K562 (cell line): ENCODE measurements at regions not wholly inside any gene's neighbourhood (a gene's known extent, or its start where the extent isn't known, plus 50 kb on each side); places are given as distances from the start of the nearest gene placed in this dataset.

Experiments
- ATAC-seq: fragments of 200-7000 bp; cut with Tn5 transposase; 3 replicates; pipeline ENCODE4 v1.9.1; 2020; ENCODE audit warnings: moderate library complexity
- BruUV-seq: library from RNA; stranded (reverse); fragments of 400-500 nt; replicated peaks from 2 replicates; lab custom pipeline; 2021; lab: Mats Ljungman, UMichigan
- CTCF ChIA-PET: fragments of 300-600 bp; formaldehyde crosslinking; extraction: SDS; loops from one replicate; lab custom pipeline; 2021; ENCODE audit warnings: low intra/inter-chr PET ratio; lab: Yijun Ruan, JAX
- POLR2A ChIA-PET: fragments of 300-600, 350-650 bp; sonication (Branson Sonifier 250); formaldehyde crosslinking; extraction: SDS; loops from one replicate; lab custom pipeline; 2021; ENCODE audit warnings: antibody characterized with exemption, inconsistent platforms; lab: Yijun Ruan, JAX
- DNase-seq, 4 experiments: peaks; one replicate each; pipeline versions ENCODE4 v3.0.0 to v3.0.0-alpha.2; 2011 to 2018; ENCODE audit warnings: low spot score in 3 of 4, mixed read lengths in 3 of 4; ENCODE audit errors: extremely low read depth in 1 of 4
- FAIRE-seq: peaks from 2 replicates; lab custom pipeline; 2011; peaks lifted over from hg19 to GRCh38; lab: Jason Lieb, UNC
- H2AFZ ChIP-seq: 2 replicates; pipeline ENCODE4 v1.6.0; 2011; ENCODE audit warnings: low read depth, low read length, control low read depth, inconsistent platforms
- H3K27ac ChIP-seq: fragments of 200-600 bp; 3 replicates; pipeline ENCODE4 v1.8.0; 2011; ENCODE audit warnings: low read depth, mild to moderate bottlenecking, control low read depth, inconsistent platforms, low read length, moderate library complexity, mixed read lengths; ENCODE audit errors: extremely low read depth
- H3K27me3 ChIP-seq, 2 experiments: fragments of 300-600 bp in 1 of 2; 2 replicates in 1 of 2; 3 replicates in 1 of 2; pipeline versions ENCODE4 v1.6.0 to v1.8.0; 2011; ENCODE audit warnings: inconsistent platforms in 2 of 2, low read length in 2 of 2, mild to moderate bottlenecking in 1 of 2, mixed read lengths in 1 of 2, moderate library complexity in 1 of 2; ENCODE audit not compliant: control insufficient read depth in 2 of 2, insufficient read depth in 2 of 2
- H3K36me3 ChIP-seq: fragments of 300-600 bp; 3 replicates; pipeline ENCODE4 v1.8.0; 2011; ENCODE audit warnings: mild to moderate bottlenecking, low read length, inconsistent platforms; ENCODE audit not compliant: control insufficient read depth, insufficient read depth
- H3K4me1 ChIP-seq, 2 experiments: fragments of 200-600 bp in 1 of 2; replicated peaks in 1 of 2; 2 replicates in 1 of 2; 3 replicates in 1 of 2; pipeline versions ENCODE4 v1.5.1 to v1.8.0; 2011; ENCODE audit warnings: inconsistent platforms in 2 of 2, low read length in 2 of 2, mild to moderate bottlenecking in 1 of 2, mixed read lengths in 1 of 2, moderate library complexity in 1 of 2; ENCODE audit not compliant: control insufficient read depth in 2 of 2, insufficient read depth in 2 of 2
- H3K4me2 ChIP-seq: 2 replicates; pipeline ENCODE4 v1.6.1; 2011; ENCODE audit warnings: low read length, control low read depth, inconsistent platforms, mixed read lengths; ENCODE audit not compliant: insufficient read depth
- H3K4me3 ChIP-seq: fragments of 200-600 bp; sonication (generic), shearing (Covaris generic); 2 replicates; pipeline ENCODE4 v1.5.1; 2016; ENCODE audit warnings: control low read depth, inconsistent platforms
- H3K79me2 ChIP-seq: fragments of 200-600 bp; 3 replicates; pipeline ENCODE4 v1.8.0; 2011; ENCODE audit warnings: low read length, inconsistent platforms; ENCODE audit not compliant: control insufficient read depth, insufficient read depth
- H3K9ac ChIP-seq, 2 experiments: 2 replicates each; pipeline versions ENCODE4 v1.6.0 to v1.6.1; 2011; ENCODE audit warnings: low read depth in 2 of 2, low read length in 2 of 2, control low read depth in 1 of 2, inconsistent platforms in 1 of 2, mild to moderate bottlenecking in 1 of 2, mixed read lengths in 1 of 2; ENCODE audit not compliant: insufficient read depth in 1 of 2
- H3K9me1 ChIP-seq: one replicate; pipeline ENCODE4 v1.6.0; 2011; ENCODE audit warnings: inconsistent platforms, mild to moderate bottlenecking, low read length, moderate library complexity; ENCODE audit not compliant: control insufficient read depth, insufficient read depth
- H3K9me3 ChIP-seq: replicated peaks from 2 replicates; pipeline ENCODE4 v1.5.1; 2011; ENCODE audit warnings: low read depth, low read length, inconsistent platforms; ENCODE audit not compliant: control insufficient read depth, insufficient read depth
- H4K20me1 ChIP-seq: replicated peaks from 2 replicates; pipeline ENCODE4 v1.6.1; 2011; ENCODE audit warnings: low read length, inconsistent platforms, mixed read lengths; ENCODE audit not compliant: control insufficient read depth, insufficient read depth
- ATF7 ChIP-seq: fragments of 450-650 bp; IDR thresholded peaks from 2 replicates; pipeline ENCODE4 v1.7.1; 2014; ENCODE audit warnings: mild to moderate bottlenecking, moderate library complexity
- CREB1 ChIP-seq, 2 experiments: sonication (generic) in 1 of 2; formaldehyde crosslinking in 1 of 2; IDR thresholded peaks; 2 replicates each; pipeline versions ENCODE4 v1.6.1 to v1.8.0; 2012 to 2022; ENCODE audit warnings: inconsistent platforms in 1 of 2, mild to moderate bottlenecking in 1 of 2, missing genetic modification reagents in 1 of 2, moderate library complexity in 1 of 2
- FOXA3 ChIP-seq, 2 experiments: fragments of 450-650 bp in 1 of 2; sonication (generic) in 1 of 2; formaldehyde crosslinking; IDR thresholded peaks in 1 of 2; conservative IDR thresholded peaks in 1 of 2; 2 replicates each; pipeline versions ENCODE4 v1.4.0 to v1.8.0; 2020 to 2022; ENCODE audit warnings: mild to moderate bottlenecking in 2 of 2, missing genetic modification reagents in 1 of 2
- GATA2 ChIP-seq: sonication (generic); formaldehyde crosslinking; IDR thresholded peaks from 2 replicates; pipeline ENCODE4 v1.4.0; 2020; ENCODE audit warnings: mild to moderate bottlenecking, missing genetic modification reagents
- HDGF ChIP-seq: fragments of 450-650 bp; IDR thresholded peaks from 2 replicates; pipeline ENCODE4 v1.6.1; 2016
- HNRNPL ChIP-seq: fragments of 200-400 bp; formaldehyde crosslinking; IDR thresholded peaks from 2 replicates; pipeline ENCODE4 v1.6.1; 2017; ENCODE audit warnings: low read depth, mild to moderate bottlenecking, low read length
- KLF10 ChIP-seq: fragments of 250-450 bp; sonication (Bioruptor Pico); IDR thresholded peaks from 2 replicates; pipeline ENCODE4 v1.6.1; 2021; ENCODE audit warnings: matching md5 sums
- PHF8 ChIP-seq: fragments of 200-600 bp; sonication (generic); IDR thresholded peaks from 2 replicates; pipeline ENCODE4 v1.6.1; 2012; ENCODE audit warnings: mixed run types, mild to moderate bottlenecking, inconsistent platforms, low read length, moderate library complexity, borderline replicate concordance
- ZEB2 ChIP-seq: fragments of 450-650 bp; IDR thresholded peaks from 2 replicates; pipeline ENCODE4 v1.6.1; 2016
- ZNF134 ChIP-seq: fragments of 250-450 bp; sonication (Bioruptor Pico); conservative IDR thresholded peaks from 2 replicates; pipeline ENCODE4 v1.4.0; 2020
- ZNF347 ChIP-seq: fragments of 450-650 bp; formaldehyde crosslinking; IDR thresholded peaks from 2 replicates; pipeline ENCODE4 v1.4.0; 2020; ENCODE audit warnings: low read depth, mild to moderate bottlenecking, moderate library complexity
- WGBS: fragments of 100-300 bp; shearing (Covaris generic); methylation state at CpG from one replicate; pipeline ENCODE4 v1.1.6; 2016; ENCODE audit warnings: low coverage, mixed read lengths; ENCODE audit not compliant: insufficient coverage; ENCODE audit errors: missing lambda C conversion rate; 5-methylcytosine and 5-hydroxymethylcytosine counted together
- in situ Hi-C: fragments of 300-500 bp; cut with MboI; formaldehyde crosslinking; loops from 4 replicates; pipeline ENCODE4 v1.15.0; 2018; ENCODE audit warnings: inconsistent platforms, mixed read lengths
- intact Hi-C: fragments of 100-400 bp; cut with micrococcal nuclease; formaldehyde crosslinking; loops from 2 replicates; pipeline ENCODE4 v1.14.2; 2022

DNA sequence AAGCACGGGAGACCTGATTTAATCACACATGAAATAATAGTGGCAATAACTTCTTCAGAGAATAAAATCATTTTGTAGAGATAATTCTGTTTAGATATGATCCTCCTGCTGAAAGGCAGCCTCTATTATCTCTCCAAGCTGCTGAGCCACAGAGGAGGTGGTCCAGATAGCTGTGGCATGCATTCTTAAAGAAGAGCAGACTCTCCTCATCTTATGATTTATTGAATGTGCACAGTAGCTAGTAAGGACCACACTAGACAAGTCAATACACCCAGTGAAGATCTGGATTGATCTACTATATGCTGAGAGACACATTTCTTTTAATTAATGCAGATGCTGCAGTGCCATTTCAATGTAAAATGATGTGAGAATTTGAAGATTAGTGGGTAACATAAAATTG lies 552.9 kb upstream of the ANO3 start:
- in situ Hi-C loops (no loop called here), intact Hi-C loops (no loop called here)
- Histone ChIP-seq H4K20me1 (no peaks in the 10 kb centered on the region), H3K79me2 (no peaks in the 10 kb centered on the region), H3K9ac (no peak overlapping the region), H3K36me3 (no peaks in the 10 kb centered on the region), H2AFZ (no peak overlapping the region), H3K9me1 (no peaks in the 10 kb centered on the region), H3K9me3 (no peaks in the 10 kb centered on the region; the same call in 1 of the 2 replicates), H3K27me3 (no peaks in the 10 kb centered on the region), H3K4me3 (no peak overlapping the region), H3K27ac (no peak overlapping the region), H3K4me2 (no peak overlapping the region), H3K4me1 (no peaks in the 10 kb centered on the region)
- TF ChIP-seq ZNF134 = no peak
- no peak for TF ChIP-seq FOXA3 (CRISPR knock-in tag; conservative IDR thresholded peaks at IDR 0.05 in 1 of 2, IDR thresholded peaks at IDR 0.05 in 1 of 2)
- no peak for TF ChIP-seq CREB1 (IDR thresholded peaks at IDR 0.05)
- no peak for TF ChIP-seq CREB1 (CRISPR knock-in tag; IDR thresholded peaks at IDR 0.05)
- no peak for TF ChIP-seq ZEB2
- no peak for TF ChIP-seq PHF8
- TF ChIP-seq HDGF = no peak
- TF ChIP-seq ATF7 = no peak
- TF ChIP-seq HNRNPL = no peak
- no peak for TF ChIP-seq ZNF347 (CRISPR knock-in tag)
- no peak for TF ChIP-seq GATA2 (CRISPR knock-in tag)
- no peak for TF ChIP-seq KLF10
- BruUV-seq = no TSS peak
- ChIA-PET POLR2A (no interaction called here), CTCF (no interaction called here)
- 0% methylated on average over 1 of the region's 1 CpG for WGBS
- no peak for ATAC-seq
- no peak for DNase-seq
- FAIRE-seq = no peak
